ENCODE measurements at regions not wholly inside any gene's neighbourhood (a gene's known extent, or its start where the extent isn't known, plus 50 kb on each side); places are given as distances from the start of the nearest gene placed in this dataset.

DNA sequence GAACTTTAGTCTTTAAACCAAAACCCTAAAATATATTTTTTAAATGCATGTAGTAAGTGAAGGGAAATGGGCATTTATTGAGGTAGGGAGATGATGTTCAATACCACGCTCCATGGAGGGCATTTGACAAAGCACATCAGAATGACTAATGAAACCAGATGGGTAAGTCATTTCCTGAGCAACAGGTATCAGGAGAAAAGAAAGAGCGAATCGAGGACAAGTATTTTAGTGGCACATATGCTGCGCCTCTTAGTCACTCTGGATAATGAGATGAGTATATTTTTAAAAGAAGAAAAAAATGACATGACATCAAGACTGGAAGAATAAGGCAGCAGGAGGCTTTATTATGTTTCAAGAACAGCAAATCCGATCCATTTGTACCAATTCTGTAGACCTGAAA, 129.0 kb upstream of the ARHGEF3 start:
- Histone ChIP-seq H3K4me3 (no peak overlapping the region), H3K36me3 (ENCODE audit: insufficient read depth in 1 of 2, low read depth in 1 of 2) (no peaks in the 10 kb centered on the region), H3K27ac (no peak overlapping the region), H3K9me3 (no peaks in the 10 kb centered on the region), H3K27me3 (ENCODE audit: insufficient read depth in 3 of 3, low read length in 2 of 3) (no peaks in the 10 kb centered on the region), H3K4me1 (no peaks in the 10 kb centered on the region)
- WGBS, 3 donors = 76 to 88% (median 79%) methylated on average over 5 of the region's 5 CpGs
- ATAC-seq (no peak), DNase-seq (no peak)
- TF ChIP-seq, protein P1, sequence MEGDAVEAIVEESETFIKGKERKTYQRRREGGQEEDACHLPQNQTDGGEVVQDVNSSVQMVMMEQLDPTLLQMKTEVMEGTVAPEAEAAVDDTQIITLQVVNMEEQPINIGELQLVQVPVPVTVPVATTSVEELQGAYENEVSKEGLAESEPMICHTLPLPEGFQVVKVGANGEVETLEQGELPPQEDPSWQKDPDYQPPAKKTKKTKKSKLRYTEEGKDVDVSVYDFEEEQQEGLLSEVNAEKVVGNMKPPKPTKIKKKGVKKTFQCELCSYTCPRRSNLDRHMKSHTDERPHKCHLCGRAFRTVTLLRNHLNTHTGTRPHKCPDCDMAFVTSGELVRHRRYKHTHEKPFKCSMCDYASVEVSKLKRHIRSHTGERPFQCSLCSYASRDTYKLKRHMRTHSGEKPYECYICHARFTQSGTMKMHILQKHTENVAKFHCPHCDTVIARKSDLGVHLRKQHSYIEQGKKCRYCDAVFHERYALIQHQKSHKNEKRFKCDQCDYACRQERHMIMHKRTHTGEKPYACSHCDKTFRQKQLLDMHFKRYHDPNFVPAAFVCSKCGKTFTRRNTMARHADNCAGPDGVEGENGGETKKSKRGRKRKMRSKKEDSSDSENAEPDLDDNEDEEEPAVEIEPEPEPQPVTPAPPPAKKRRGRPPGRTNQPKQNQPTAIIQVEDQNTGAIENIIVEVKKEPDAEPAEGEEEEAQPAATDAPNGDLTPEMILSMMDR (IDR thresholded peaks at IDR 0.05) = no peak
- intact Hi-C loops (cut with DNase I) = no loop called here

GRCh38 chr3:56929809-56930615, 128.3 kb upstream of the ARHGEF3 start:
- Histone ChIP-seq H3K4me3 (no peak overlapping the region), H3K9me3 (no peaks in the 10 kb centered on the region), H3K27ac (no peak overlapping the region), H3K36me3 (ENCODE audit: insufficient read depth in 1 of 2, low read depth in 1 of 2) (no peaks in the 10 kb centered on the region), H3K4me1 (no peaks in the 10 kb centered on the region), H3K27me3 (ENCODE audit: insufficient read depth in 3 of 3, low read length in 2 of 3) (no peaks in the 10 kb centered on the region)
- DNase-seq (no peak), ATAC-seq (no peak)
- intact Hi-C loops (cut with DNase I) = no loop called here
- TF ChIP-seq, protein P1 (IDR thresholded peaks at IDR 0.05) = no peak
- WGBS, 3 donors = 67 to 71% (median 68%) methylated on average over 10 of the region's 10 CpGs

GRCh38 chr3:56928379-56929068, 126.8 kb upstream of the ARHGEF3 start:
- Histone ChIP-seq H3K27me3 (ENCODE audit: insufficient read depth in 3 of 3, low read length in 2 of 3) (no peaks in the 10 kb centered on the region), H3K36me3 (ENCODE audit: insufficient read depth in 1 of 2, low read depth in 1 of 2) (no peaks in the 10 kb centered on the region), H3K4me1 (no peaks in the 10 kb centered on the region), H3K4me3 (no peak overlapping the region), H3K27ac (peak overlapping the region; percentile 33), H3K9me3 (no peaks in the 10 kb centered on the region)
- DNase-seq = no peak
- WGBS, 3 donors = 64 to 76% (median 70%) methylated on average over 3 of the region's 3 CpGs
- TF ChIP-seq, protein P1 (IDR thresholded peaks at IDR 0.05) = no peak
- peak in 3 of 4 donors; percentile 21 to 44 (median 40) for ATAC-seq
- intact Hi-C loops (cut with DNase I) = no loop called here

- WGBS, 3 donors = 69 to 78% (median 70%) methylated on average over 2 of the region's 2 CpGs
- TF ChIP-seq, protein P1 (IDR thresholded peaks at IDR 0.05) = no peak
- Histone ChIP-seq H3K4me3 (no peak overlapping the region), H3K27ac (no peak overlapping the region), H3K36me3 (ENCODE audit: insufficient read depth in 1 of 2, low read depth in 1 of 2) (no peaks in the 10 kb centered on the region), H3K27me3 (ENCODE audit: insufficient read depth in 3 of 3, low read length in 2 of 3) (no peaks in the 10 kb centered on the region), H3K4me1 (peaks cover 2% of the 10 kb centered on the region), H3K9me3 (no peaks in the 10 kb centered on the region)
- DNase-seq (no peak), ATAC-seq (no peak)
- intact Hi-C loops (cut with DNase I) = no loop called here
These were observed 126.1 kb upstream of the ARHGEF3 start for GRCh38 chr3:56927855-56928254.
